OCI-LY7 (cell line): ENCODE measurements at regions not wholly inside any gene's neighbourhood (a gene's known extent, or its start where the extent isn't known, plus 50 kb on each side); places are given as distances from the start of the nearest gene placed in this dataset.

ENCODE experiments used
- CTCF ChIP-seq: fragments of 200-600 bp; sonication (generic); conservative IDR thresholded peaks from 2 replicates; pipeline ENCODE4 v1.5.1; 2014; ENCODE audit warnings: mild to moderate bottlenecking, antibody characterized with exemption, low read length, moderate library complexity, mixed read lengths
- EZH2phosphoT487 ChIP-seq: fragments of 200-600 bp; sonication (generic); IDR thresholded peaks from 2 replicates; pipeline ENCODE4 v1.6.1; 2018; ENCODE audit warnings: low read depth, borderline replicate concordance, mild to moderate bottlenecking, mixed run types, antibody characterized with exemption, low read length, moderate library complexity, mixed read lengths

GRCh38 chr5:85288914-85289313, 904.2 kb upstream of the EDIL3 start:
- TF ChIP-seq CTCF: no peak
- TF ChIP-seq EZH2phosphoT487: no peak
